ENCODE measurements at regions not wholly inside any gene's neighbourhood (a gene's known extent, or its start where the extent isn't known, plus 50 kb on each side); places are given as distances from the start of the nearest gene placed in this dataset.

DNA sequence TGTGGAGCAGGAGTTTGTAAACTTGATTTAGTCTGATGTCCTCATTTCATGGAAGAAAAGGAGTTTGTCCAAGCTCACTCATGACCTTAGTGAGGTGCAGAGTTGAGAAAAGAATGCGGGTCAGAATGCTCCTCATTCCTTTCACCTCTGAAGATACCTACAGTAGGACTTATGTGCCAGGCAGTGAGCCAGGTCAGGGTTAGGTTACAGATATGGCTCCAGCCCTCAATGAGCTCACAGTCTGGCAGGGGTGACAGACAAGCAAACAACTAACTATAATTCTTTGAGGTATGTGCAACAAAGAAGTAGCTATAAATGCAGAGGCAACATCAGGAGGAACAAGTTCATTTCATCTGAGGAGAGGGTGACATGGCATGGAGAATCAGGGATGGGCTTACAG is 102.5 kb downstream of the SPATA31D1 start:
- Histone ChIP-seq H4K20me1 (ENCODE audit: insufficient read depth, low read length) (no peaks in the 10 kb centered on the region), H3K79me2 (ENCODE audit: insufficient read depth, low read length) (no peaks in the 10 kb centered on the region), H3K36me3 (ENCODE audit: insufficient read depth, low read length) (no peaks in the 10 kb centered on the region), H3K9ac (ENCODE audit: low read depth, low read length) (no peak overlapping the region), H3K27me3 (ENCODE audit: insufficient read depth, low read length, poor library complexity) (no peaks in the 10 kb centered on the region), H2AFZ (ENCODE audit: low read depth, low read length) (no peak overlapping the region), H3K4me3 (ENCODE audit: low read depth in 1 of 2, low read length in 2 of 2) (no peak overlapping the region), H3K27ac (ENCODE audit: low read length) (no peak overlapping the region), H3K4me2 (ENCODE audit: insufficient read depth, low read length) (no peak overlapping the region), H3K4me1 (ENCODE audit: insufficient read depth, low read length) (no peaks in the 10 kb centered on the region), H3K9me3 (ENCODE audit: insufficient read depth, low read length, severe bottlenecking) (no peaks in the 10 kb centered on the region)
- TF ChIP-seq, protein P1, sequence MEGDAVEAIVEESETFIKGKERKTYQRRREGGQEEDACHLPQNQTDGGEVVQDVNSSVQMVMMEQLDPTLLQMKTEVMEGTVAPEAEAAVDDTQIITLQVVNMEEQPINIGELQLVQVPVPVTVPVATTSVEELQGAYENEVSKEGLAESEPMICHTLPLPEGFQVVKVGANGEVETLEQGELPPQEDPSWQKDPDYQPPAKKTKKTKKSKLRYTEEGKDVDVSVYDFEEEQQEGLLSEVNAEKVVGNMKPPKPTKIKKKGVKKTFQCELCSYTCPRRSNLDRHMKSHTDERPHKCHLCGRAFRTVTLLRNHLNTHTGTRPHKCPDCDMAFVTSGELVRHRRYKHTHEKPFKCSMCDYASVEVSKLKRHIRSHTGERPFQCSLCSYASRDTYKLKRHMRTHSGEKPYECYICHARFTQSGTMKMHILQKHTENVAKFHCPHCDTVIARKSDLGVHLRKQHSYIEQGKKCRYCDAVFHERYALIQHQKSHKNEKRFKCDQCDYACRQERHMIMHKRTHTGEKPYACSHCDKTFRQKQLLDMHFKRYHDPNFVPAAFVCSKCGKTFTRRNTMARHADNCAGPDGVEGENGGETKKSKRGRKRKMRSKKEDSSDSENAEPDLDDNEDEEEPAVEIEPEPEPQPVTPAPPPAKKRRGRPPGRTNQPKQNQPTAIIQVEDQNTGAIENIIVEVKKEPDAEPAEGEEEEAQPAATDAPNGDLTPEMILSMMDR (IDR thresholded peaks at IDR 0.05; ENCODE audit: borderline replicate concordance, extremely low read depth, low read length, poor library complexity, severe bottlenecking), result no peak
- TF ChIP-seq EZH2 (IDR thresholded peaks at IDR 0.05; ENCODE audit: borderline replicate concordance, low read depth, low read length, severe bottlenecking), result no peak
- ATAC-seq (ENCODE audit: insufficient read depth, low read depth), result no peak
- no peak for DNase-seq

DNA sequence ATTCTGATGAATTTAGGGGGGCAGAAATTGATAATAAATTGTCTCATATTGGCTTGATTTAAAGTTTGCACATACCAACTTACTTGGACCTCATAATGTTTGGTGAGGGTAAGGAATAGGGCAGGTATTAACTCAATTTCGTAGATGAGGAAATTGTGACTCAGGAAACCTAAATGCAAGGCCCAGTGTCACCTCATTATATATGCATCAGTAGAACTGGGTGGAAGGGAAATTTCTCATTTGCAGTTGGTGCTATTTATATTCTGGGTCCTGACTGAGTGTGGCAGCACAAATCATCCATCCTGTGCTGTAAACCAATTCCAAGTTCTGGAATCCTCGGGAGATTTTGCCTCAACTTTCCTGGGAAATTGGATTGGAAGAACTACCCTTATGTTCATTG is 103.0 kb downstream of the SPATA31D1 start:
- H3K36me3 ChIP-seq (ENCODE audit: insufficient read depth, low read length), result no peaks in the 10 kb centered on the region
- no peaks in the 10 kb centered on the region for H3K4me1 ChIP-seq (ENCODE audit: insufficient read depth, low read length)
- H3K9ac ChIP-seq (ENCODE audit: low read depth, low read length), result no peak overlapping the region
- H3K4me3 ChIP-seq (ENCODE audit: low read depth in 1 of 2, low read length in 2 of 2), result no peak overlapping the region
- TF ChIP-seq EZH2 (IDR thresholded peaks at IDR 0.05; ENCODE audit: borderline replicate concordance, low read depth, low read length, severe bottlenecking), result no peak
- TF ChIP-seq, protein P1 (IDR thresholded peaks at IDR 0.05; ENCODE audit: borderline replicate concordance, extremely low read depth, low read length, poor library complexity, severe bottlenecking), result no peak
- no peak for DNase-seq
- H3K27ac ChIP-seq (ENCODE audit: low read length), result no peak overlapping the region
- no peaks in the 10 kb centered on the region for H3K9me3 ChIP-seq (ENCODE audit: insufficient read depth, low read length, severe bottlenecking)
- no peaks in the 10 kb centered on the region for H4K20me1 ChIP-seq (ENCODE audit: insufficient read depth, low read length)
- H3K4me2 ChIP-seq (ENCODE audit: insufficient read depth, low read length), result no peak overlapping the region
- H3K79me2 ChIP-seq (ENCODE audit: insufficient read depth, low read length), result no peaks in the 10 kb centered on the region
- no peak overlapping the region for H2AFZ ChIP-seq (ENCODE audit: low read depth, low read length)
- H3K27me3 ChIP-seq (ENCODE audit: insufficient read depth, low read length, poor library complexity), result no peaks in the 10 kb centered on the region
- ATAC-seq (ENCODE audit: insufficient read depth, low read depth), result no peak

DNA sequence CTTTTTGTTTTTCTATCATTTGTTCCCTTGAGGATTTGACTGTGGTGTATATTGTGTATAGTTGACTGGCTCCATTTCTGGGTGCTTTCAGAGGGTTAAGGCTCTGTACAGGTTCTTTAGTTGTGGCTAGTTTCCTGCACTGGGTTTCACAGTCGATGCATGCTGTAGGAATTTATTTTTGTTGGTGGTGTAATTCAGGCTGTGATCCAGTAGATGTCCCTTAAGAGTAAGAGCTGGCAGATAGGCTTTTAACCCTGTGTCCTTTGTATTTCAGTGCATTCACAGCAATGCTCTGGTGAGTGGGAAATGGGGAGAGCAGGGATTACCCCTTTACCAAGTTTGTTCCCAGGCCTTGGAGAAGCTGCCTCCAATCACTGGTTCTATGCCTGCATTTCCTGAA is 112.9 kb downstream of the SPATA31D1 start:
- H3K27me3 ChIP-seq (ENCODE audit: insufficient read depth, low read length, poor library complexity), result no peaks in the 10 kb centered on the region
- no peak overlapping the region for H3K27ac ChIP-seq (ENCODE audit: low read length)
- no peak for TF ChIP-seq EZH2 (IDR thresholded peaks at IDR 0.05; ENCODE audit: borderline replicate concordance, low read depth, low read length, severe bottlenecking)
- TF ChIP-seq, protein P1 (IDR thresholded peaks at IDR 0.05; ENCODE audit: borderline replicate concordance, extremely low read depth, low read length, poor library complexity, severe bottlenecking), result no peak
- ATAC-seq (ENCODE audit: insufficient read depth, low read depth) (no peak), DNase-seq (no peak)
- H3K79me2 ChIP-seq (ENCODE audit: insufficient read depth, low read length), result no peaks in the 10 kb centered on the region
- no peaks in the 10 kb centered on the region for H3K36me3 ChIP-seq (ENCODE audit: insufficient read depth, low read length)
- H3K4me3 ChIP-seq (ENCODE audit: low read depth in 1 of 2, low read length in 2 of 2), result no peak overlapping the region
- H3K9me3 ChIP-seq (ENCODE audit: insufficient read depth, low read length, severe bottlenecking), result no peaks in the 10 kb centered on the region
- H2AFZ ChIP-seq (ENCODE audit: low read depth, low read length), result no peak overlapping the region
- no peaks in the 10 kb centered on the region for H3K4me1 ChIP-seq (ENCODE audit: insufficient read depth, low read length)
- no peaks in the 10 kb centered on the region for H4K20me1 ChIP-seq (ENCODE audit: insufficient read depth, low read length)
- H3K4me2 ChIP-seq (ENCODE audit: insufficient read depth, low read length), result no peak overlapping the region
- no peak overlapping the region for H3K9ac ChIP-seq (ENCODE audit: low read depth, low read length)

DNA sequence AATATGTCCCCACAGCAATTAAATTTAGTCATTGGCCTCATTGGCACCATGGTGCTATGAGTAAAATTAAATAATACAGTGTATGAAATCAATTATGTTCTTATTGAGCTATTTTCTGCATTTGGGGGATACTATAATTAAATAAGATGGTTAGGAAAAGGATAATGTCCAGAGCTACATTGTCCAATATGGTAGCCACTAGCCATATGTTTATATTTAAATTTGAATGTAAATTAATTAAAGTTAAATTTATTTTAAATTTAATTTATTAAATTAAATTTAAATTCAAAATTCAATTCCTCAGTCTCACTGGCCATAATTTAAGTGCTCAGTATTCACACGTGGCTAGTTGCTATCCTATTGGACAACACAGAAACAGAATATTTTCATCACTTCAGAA is 115.7 kb downstream of the SPATA31D1 start:
- Histone ChIP-seq H3K4me1 (ENCODE audit: insufficient read depth, low read length) (no peaks in the 10 kb centered on the region), H3K9ac (ENCODE audit: low read depth, low read length) (no peak overlapping the region), H3K4me2 (ENCODE audit: insufficient read depth, low read length) (no peak overlapping the region), H2AFZ (ENCODE audit: low read depth, low read length) (no peak overlapping the region), H3K27ac (ENCODE audit: low read length) (no peak overlapping the region), H3K79me2 (ENCODE audit: insufficient read depth, low read length) (no peaks in the 10 kb centered on the region), H4K20me1 (ENCODE audit: insufficient read depth, low read length) (no peaks in the 10 kb centered on the region), H3K36me3 (ENCODE audit: insufficient read depth, low read length) (no peaks in the 10 kb centered on the region), H3K27me3 (ENCODE audit: insufficient read depth, low read length, poor library complexity) (no peaks in the 10 kb centered on the region), H3K9me3 (ENCODE audit: insufficient read depth, low read length, severe bottlenecking) (no peaks in the 10 kb centered on the region), H3K4me3 (ENCODE audit: low read depth in 1 of 2, low read length in 2 of 2) (no peak overlapping the region)
- TF ChIP-seq, protein P1 (IDR thresholded peaks at IDR 0.05; ENCODE audit: borderline replicate concordance, extremely low read depth, low read length, poor library complexity, severe bottlenecking), result no peak
- no peak for TF ChIP-seq EZH2 (IDR thresholded peaks at IDR 0.05; ENCODE audit: borderline replicate concordance, low read depth, low read length, severe bottlenecking)
- no peak for DNase-seq
- no peak for ATAC-seq (ENCODE audit: insufficient read depth, low read depth)
